Glomerular endothelial cell (primary cell): ENCODE measurements at regions not wholly inside any gene's neighbourhood (a gene's known extent, or its start where the extent isn't known, plus 50 kb on each side); places are given as distances from the start of the nearest gene placed in this dataset.

ENCODE experiments used
- DNase-seq: peaks from one replicate; pipeline ENCODE4 v3.0.0-alpha.2; 2011; ENCODE audit warnings: low read depth, low spot score; ENCODE audit errors: extremely low read depth

- DNase-seq: no peak
Measured at GRCh38 chr2:226655871-226656270, 143.7 kb downstream of the IRS1 start.

- no peak for DNase-seq
Measured at GRCh38 chr2:226652983-226653765, 146.4 kb downstream of the IRS1 start.

GRCh38 chr2:226652369-226652768 is 147.3 kb downstream of the IRS1 start:
- DNase-seq: no peak

GRCh38 chr2:226649871-226650660 is 149.6 kb downstream of the IRS1 start:
- DNase-seq: peak; percentile 83

DNA sequence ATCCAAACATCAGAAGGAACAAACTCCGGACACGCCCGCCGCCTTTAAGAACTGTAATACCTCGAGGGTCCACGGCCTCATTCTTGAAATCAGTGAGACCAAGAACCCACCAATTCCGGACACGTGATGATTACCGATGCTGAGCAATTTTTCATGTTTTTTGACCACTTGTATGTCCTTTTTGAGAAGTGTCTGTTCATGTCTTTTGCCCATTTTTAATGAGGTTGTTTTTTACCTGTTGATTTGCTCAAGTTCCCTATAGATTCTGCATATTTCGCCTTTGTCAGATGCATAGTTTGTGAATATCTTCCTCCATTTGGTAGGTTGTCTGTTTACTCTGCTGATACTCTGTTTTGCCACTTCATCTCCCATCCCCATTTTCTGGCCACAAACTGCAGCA is 150.4 kb downstream of the IRS1 start:
- no peak for DNase-seq

DNA sequence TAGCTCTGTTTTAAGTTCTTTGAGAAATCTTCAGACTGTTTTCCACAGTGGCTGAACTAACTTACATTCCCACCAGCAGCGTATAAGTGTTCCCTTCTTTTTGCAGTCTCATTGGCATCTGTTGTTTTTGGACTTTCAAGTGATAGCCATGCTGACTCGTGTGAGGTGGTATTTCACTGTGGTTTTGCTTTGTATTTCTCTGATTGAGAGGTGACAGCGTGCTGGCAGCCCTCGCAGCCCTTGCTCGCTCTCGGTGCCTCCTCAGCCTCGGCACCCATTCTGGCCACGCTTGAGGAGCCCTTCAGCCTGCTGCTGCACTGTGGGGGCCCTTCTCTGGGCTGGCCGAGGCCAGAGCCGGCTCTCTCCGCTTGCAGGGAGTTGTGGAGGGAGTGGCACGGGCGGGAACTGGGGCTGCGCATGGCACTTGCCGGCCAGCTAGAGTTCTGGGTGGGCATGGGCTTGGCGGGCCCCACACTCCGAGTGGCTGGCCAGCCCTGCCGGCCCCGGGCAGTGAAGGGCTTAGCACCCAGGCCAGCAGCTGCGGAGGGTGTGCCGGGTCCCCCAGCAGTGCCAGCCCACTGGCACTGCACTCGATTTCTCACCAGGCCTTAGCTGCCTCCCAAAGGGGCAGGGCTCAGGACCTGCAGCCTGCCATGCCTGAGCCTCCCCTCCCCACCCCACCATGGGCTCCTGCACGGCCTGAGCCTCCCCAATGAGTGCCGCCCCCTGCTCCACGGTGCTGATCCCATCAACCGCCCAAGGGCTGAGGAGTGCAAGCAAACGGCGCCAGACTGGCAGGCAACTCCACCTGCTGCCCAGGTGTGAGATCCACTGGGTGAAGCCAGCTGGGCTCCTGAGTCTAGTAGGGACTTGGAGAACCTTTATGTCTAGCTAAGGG is 151.8 kb downstream of the IRS1 start:
- DNase-seq: no peak

DNA sequence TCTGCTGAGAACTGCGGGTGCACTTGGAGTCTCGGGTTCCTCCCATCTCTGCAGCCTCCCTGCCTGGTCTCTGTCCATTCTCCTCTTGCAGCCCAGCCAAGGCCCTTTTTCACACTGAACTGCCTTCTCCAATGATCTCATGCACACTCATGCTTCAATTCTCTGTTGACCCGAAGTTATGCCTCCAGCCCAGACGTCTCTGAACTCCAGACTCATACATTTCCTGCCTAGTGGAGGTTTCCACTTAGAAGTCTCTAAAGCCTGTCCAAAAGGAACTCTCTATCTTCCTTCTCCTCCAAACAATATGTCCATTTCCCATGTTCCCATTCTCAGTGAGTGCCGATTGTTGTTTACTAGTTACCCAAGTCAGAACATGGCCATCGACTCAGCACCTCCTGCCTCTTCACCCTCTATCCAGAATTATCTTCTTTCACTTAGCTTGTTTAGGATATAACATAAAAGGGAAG is 155.2 kb downstream of the IRS1 start:
- DNase-seq: no peak

- no peak for DNase-seq
Measured at GRCh38 chr2:226643946-226644282, 155.7 kb downstream of the IRS1 start.

- DNase-seq: no peak
Measured at GRCh38 chr2:226643030-226643945, 156.3 kb downstream of the IRS1 start.

DNA sequence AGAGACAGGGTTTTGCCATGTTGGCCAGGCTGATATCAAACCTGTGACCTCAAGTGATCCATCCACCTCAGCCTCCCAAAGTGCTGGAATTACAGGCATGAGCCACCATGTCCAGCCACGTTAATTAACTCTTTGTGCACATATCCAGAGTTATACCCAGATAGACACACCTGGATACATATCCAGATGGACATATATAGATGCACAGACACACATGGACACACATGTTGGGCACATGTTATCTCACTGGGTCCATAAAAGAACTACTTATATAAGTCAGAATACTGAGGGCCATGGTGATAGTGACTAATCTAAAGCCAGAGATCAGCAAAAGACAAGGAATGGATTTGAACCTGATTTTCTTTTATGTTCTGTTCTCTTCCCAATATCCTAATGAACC is 158.6 kb downstream of the IRS1 start:
- DNase-seq: no peak

- no peak for DNase-seq
Measured at GRCh38 chr2:226640501-226640900, 159.1 kb downstream of the IRS1 start.

DNA sequence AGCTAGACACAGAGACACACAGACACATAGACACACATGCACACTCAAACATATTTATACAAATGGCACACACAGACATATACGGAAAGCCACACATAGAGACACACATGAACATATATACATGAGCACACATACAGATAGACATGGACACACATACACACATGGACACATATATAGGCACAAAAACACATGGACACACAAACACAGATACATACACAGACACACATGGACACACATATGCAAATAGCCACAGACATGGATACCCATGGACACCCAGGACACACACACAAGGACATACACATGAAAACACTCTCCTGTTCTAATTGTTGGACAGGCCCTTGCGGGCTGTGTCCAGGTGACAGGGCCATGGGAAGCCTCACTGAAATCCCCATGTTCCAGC is 160.1 kb downstream of the IRS1 start:
- DNase-seq: no peak

GRCh38 chr2:226638576-226638975 is 161.0 kb downstream of the IRS1 start:
- DNase-seq: no peak

DNA sequence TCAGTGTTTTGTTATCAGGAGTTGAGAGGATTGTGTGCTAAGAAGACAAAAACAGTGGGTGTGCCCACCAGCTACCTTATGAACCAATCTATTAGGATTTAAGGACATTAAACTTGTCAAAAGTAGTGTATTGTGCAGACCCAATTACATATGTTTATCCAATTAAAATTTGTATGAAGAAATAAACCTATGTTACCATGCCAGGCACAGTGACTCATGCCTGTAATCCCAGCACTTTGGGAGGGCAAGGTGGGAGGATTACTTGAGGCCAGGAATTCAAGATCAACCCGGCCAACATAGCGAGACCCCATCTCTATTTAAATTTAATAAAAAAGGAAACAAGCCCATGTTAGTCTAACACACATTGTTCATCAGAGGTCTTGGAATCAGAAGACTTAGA is 162.2 kb downstream of the IRS1 start:
- DNase-seq: no peak

DNA sequence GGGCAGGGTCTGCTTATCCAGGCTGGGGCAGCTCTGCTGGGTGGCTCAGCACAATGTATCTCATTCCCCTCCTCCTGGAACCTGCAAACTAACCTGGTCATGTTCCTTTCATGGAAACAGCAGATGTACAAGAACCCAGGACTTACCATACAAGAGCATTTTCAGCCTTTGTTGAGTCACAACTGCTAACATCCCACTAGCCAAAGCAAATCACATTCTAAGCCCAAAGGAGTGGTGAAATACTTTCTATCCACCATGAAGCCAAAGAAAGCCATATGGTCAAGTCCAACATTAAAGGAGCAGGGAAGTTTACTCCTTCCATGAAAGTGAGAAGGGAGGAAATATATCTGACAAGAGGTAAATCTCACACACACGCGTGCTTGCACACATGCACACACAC is 163.0 kb downstream of the IRS1 start:
- DNase-seq: no peak

DNA sequence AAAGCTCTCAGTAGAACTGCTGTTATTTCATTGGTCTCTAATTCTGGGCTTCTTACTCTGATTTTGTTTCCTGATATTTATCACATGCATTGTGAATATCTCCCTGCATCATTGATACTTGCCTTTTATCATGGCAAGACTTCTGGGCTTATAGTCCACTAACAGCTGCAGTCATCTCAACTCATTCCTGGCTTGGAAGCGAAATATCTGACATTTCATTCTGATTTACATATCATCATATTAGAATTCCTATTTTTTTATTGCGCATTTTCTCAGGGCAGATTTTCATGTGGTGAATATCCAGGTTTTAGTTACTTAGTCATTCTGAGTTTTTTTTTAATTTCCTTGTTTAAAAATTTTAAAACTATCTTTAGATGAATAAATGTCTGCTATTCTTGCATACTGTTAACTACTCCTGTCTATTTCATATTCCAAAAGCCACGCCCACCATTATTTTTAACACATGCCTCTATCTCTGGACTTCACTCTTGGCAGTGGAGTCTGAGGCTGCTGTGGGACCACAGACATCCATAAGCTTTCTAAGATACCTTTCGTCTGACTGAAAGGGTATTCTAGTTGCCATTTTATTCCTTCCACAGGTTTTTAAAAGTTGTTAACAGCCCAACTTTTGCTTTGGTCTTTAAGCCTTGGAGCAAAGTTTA is 164.5 kb downstream of the IRS1 start:
- no peak for DNase-seq

DNA sequence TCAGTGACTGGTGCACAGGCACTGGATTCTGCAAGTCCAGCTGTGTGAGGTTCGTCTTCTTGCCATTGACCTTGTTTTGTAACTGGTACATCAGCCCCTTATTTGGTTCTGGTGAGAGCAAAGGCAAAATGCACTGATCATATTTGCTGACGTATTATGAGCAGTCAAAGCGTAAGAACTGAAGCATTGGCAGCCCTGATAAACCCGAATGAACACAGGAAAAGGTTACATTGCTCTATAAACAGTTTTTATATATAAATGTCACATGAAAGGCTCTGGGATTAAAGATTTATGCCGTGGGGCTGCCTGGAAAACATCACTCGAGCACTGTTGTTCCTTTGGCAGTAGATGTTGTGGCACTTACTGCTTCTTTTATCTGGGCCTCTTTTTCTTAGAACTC is 167.9 kb downstream of the IRS1 start:
- no peak for DNase-seq

- DNase-seq: no peak
Measured at GRCh38 chr2:226631187-226631586, 168.4 kb downstream of the IRS1 start.

DNA sequence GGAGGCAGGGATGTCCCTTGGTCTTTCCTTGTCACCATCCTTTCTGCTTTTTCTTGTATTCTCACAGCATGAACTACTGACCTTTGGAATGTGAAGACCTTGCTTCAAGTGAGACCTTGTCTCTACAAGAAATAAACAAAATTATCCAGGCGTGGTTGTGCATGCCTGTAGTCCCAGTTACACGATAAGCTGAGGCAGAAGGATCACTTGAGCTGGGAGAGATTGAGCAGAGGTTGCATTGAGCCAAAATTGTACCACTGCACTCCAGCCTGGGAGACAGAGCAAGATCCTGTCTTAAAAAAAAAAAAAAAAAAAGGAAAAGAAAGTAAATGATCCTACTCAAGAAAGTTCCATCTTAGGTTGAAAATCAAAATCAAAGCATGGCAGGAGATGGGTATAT is 173.7 kb downstream of the IRS1 start:
- no peak for DNase-seq
